ENCODE measurements at regions not wholly inside any gene's neighbourhood (a gene's known extent, or its start where the extent isn't known, plus 50 kb on each side); places are given as distances from the start of the nearest gene placed in this dataset.
"Not testable (repeated sequence)": the region's sequence is repeated elsewhere in the genome, so short reads cannot be mapped to it uniquely, and the experiment has no call there.

- DNase-seq: no peak
These were observed 97.8 kb upstream of the SLC35G4 start for GRCh38 chr18:11511434-11512095.

- no peak for DNase-seq
These were observed 102.5 kb upstream of the SLC35G4 start for GRCh38 chr18:11506856-11507255.

DNA sequence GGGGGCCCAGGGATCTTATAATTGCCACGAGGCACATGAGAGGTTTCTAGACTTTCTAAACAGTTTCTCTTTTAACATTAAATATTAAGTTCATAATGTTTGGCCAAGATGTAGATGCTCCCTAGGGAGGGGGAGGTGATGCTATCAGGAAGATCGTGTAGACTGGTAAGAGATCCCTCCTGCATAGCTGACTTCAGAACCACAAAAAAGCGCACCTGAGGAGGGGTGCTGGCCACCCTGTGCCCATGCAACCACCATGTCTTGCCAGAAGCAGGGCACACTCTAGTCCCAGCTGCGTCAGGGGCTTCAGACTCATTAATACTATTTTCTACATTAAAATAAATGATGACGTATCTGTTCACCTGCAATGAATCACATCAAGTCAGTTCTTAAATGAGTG is 103.4 kb upstream of the SLC35G4 start:
- DNase-seq: no peak

DNA sequence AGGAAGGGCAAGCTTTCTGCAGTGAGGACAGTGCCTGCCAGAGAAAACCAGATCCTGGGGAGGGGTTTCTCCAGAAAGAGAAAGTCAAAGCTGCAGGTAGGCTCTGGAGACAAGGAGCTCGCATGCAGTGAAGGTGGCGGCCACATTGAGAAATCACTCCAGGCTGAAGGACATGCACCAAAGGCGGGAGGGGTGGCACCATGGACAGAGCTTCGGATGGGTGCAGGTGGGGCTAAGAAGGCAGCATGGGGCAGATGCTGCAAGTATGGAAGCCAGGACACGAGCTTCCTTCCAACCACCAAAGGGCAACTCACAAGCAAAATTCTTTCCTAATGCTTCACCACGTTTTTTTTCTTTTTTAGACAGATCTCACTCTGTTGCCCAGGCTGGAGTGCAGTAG is 104.4 kb upstream of the SLC35G4 start:
- DNase-seq: no peak

GRCh38 chr18:11502368-11502767 is 107.0 kb upstream of the SLC35G4 start:
- DNase-seq: no peak

DNA sequence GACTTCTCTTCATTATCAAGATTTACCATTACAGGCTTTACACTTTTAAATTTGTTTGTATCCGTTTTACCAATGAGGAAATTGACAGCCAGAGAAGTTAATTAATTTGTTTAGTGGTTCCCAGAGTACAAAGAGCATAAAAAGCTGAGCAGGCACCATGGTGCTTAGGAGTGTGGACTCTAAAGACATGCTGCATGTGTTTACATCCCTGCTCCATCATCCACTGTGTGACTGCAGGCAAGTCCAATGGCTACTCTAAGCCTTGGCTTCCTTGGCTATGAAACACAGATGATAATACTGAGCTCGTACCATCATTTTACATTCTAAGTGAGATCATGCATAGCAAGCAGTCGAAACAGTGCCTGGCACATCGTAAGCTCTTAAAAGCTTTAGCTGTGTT is 108.0 kb upstream of the SLC35G4 start:
- DNase-seq: no peak

- DNase-seq: no peak
These were observed 109.0 kb upstream of the SLC35G4 start for GRCh38 chr18:11500153-11501122.

DNA sequence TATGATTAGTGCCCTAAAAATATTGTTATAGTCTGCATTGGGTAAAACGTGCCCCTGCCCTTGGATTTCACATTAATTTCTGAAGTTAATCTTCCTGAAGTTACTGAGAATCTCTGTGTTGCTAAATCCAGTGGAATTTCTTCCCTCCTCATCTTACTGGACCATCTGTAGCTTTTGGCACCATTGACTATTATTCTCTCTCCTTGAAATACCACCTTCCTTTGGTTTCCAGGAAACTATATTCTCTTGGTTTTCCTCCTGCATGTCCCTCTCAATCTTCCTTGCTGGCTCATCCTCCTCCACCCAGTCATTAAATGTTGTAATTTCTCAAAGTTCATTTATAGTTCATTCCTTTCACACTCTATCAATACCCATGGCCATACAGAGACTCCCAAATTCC is 110.6 kb upstream of the SLC35G4 start:
- no peak for DNase-seq

DNA sequence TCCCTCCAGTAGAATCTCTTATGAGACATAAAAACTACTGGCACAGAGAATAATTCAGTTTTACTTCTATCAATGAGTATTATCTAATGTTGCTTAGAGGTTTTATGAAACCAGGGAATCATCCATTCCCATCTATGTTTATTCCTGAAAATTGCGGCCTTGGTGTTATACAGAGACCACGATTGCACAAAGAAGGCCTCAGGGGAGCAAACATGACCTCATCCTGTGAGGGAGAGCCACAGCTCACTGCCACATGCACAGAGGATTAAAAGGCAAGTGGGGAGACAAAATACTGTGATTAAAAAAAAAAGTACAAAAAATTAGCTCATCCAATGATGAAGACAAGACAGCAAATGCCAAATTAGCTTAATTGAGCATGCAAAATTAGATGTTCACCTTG is 111.8 kb upstream of the SLC35G4 start:
- no peak for DNase-seq

GRCh38 chr18:11496526-11497172 is 112.7 kb upstream of the SLC35G4 start:
- no peak for DNase-seq

GRCh38 chr18:11495441-11495840 is 114.0 kb upstream of the SLC35G4 start:
- DNase-seq: no peak

- DNase-seq: no peak
These were observed 115.3 kb upstream of the SLC35G4 start for GRCh38 chr18:11494107-11494506.

- DNase-seq: no peak
These were observed 120.0 kb upstream of the SLC35G4 start for GRCh38 chr18:11489266-11489899.

- DNase-seq: no peak
These were observed 121.2 kb upstream of the SLC35G4 start for GRCh38 chr18:11488175-11488574.

- DNase-seq: no peak
These were observed 122.0 kb upstream of the SLC35G4 start for GRCh38 chr18:11487390-11487789.

DNA sequence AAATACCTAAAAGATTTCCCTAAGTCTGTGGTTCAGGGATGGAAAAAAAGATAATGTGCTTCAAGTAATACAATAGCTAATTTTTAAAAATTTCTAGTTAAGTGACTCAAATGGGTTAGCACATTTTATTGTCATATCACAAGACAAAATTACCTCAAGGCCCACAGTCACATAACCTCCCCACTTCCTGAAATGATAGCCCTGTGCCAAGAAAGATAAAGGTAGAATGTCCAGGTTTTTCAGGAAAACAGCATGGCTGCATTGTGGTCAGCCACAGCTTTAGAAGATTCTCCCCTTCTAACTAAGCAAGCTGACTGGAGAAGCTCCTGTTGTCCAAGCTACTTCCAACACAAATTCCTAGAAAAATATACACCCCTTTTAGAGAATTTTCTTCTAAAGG is 127.1 kb upstream of the SLC35G4 start:
- DNase-seq: no peak

DNA sequence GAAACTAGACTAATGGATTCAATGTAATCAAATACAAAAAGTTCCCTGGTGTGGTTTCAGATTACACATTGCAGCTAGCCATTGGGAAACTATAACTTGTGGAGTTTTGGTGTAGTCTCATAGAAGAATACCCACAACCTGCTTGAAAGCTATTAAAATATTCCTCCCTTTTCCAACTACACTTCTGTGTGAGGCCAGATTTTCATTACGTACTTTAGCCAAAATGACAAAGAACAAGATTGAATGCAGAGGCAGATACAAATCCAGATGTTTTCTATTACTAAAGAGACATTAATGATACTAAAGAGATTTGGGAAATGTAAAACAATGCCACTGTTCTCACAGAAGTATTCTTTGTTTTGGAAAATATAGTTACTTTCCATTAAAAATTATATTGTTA is 128.7 kb upstream of the SLC35G4 start:
- DNase-seq: no peak

GRCh38 chr18:11479031-11479430 is 130.4 kb upstream of the SLC35G4 start:
- not testable (repeated sequence) for DNase-seq

DNA sequence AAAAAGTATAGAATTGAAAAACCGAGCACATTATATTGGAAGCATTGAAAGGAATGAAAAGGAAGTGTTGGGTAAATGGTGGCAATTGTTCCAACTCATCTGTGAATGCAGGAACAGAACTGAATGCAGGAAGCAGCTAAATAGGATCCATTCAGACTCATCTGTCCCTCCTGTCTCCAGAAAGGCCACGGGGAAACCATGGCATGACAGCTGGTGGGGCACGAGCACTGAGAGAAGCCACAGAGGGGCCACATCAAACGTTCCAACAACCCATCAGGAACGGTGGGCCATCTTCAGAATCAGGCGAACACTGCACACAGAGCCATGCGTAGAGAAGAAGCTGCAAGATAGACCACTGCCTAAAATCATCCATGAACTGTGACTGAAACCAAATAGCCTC is 138.5 kb upstream of the SLC35G4 start:
- DNase-seq: no peak

GRCh38 chr18:11468617-11469016 is 140.8 kb upstream of the SLC35G4 start:
- DNase-seq: no peak

GRCh38 chr18:11468120-11468519 is 141.3 kb upstream of the SLC35G4 start:
- no peak for DNase-seq

DNA sequence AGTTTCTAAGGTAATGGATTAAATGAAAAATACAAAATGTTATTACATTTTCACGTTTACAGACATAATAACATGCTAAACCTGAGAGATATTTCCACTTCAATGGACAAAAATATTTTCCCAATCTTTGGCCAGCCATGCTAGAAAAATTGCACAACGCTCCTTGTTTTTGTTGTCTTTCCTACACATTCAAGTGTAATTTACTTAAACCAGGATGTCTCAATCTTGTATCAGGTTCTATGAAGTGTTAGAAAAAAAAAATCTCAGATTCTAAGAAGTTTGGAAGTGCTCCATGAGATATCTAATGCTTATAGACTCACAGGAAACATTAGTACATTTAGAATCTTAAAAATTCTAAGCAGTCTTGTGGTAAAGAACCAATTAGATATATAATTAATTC is 141.8 kb upstream of the SLC35G4 start:
- DNase-seq: no peak

DNA sequence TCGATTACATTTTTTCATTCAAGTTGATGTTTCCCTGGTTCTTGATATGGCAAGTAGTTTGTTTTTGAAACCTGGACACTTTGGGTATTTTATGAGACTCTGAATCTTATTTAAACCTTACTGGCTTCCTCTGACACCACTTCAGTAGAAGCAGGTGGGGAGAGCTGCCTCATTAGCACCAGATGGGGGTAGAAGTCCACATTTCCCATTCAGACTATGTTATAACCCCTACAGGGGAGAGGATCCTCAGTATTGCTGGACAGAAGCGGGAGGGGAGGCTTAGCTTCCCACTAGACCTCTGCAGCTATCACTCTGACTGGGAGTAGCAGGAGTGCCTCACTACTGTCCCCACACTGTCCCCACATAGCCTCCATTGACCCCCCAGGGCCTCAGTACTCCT is 145.3 kb upstream of the SLC35G4 start:
- DNase-seq: no peak

All from NCI-H446 (cell line).